Activated CD4-positive, alpha-beta T cell treated with anti-CD3 and anti-CD28 coated beads, Interleukin-2, Interleukin-4, amounts not matched to agents 100 ng/mL and 50 ng/mL, durations not matched to agents 16 hours and 8 hours (primary cell): ENCODE measurements at regions not wholly inside any gene's neighbourhood (a gene's known extent, or its start where the extent isn't known, plus 50 kb on each side); places are given as distances from the start of the nearest gene placed in this dataset.

ENCODE experiments used
- DNase-seq: peaks from one replicate; pipeline ENCODE4 v3.0.0-alpha.2; 2020; ENCODE audit warnings: low spot score

DNA sequence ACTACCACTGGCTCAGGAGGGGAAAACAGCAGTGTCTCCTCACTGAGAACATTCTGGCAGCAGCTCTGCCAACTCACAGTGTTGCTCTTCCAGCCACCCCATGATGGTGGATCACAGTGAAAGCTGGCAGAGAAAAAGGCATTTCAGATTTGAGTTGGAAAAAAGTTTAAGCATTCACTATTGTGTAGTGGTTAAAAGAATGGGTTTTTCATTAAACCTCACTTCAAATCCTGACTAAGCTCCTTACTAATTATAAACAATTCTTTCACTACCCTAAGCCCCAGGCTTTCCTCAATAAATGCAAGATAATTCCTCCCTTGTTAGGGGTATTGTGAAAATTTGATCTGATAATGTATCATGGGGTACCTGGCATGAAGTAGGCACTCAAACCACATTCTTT is 518.1 kb downstream of the SNAPC1 start:
- no peak for DNase-seq

- no peak for DNase-seq
Measured at GRCh38 chr14:62283837-62284236, 521.6 kb downstream of the SNAPC1 start.

- DNase-seq: no peak
Measured at GRCh38 chr14:62289471-62289870, 527.3 kb downstream of the SNAPC1 start.

GRCh38 chr14:62301080-62301479 is 538.9 kb downstream of the SNAPC1 start:
- DNase-seq: no peak

GRCh38 chr14:62301911-62302310 is 539.7 kb downstream of the SNAPC1 start:
- no peak for DNase-seq

DNA sequence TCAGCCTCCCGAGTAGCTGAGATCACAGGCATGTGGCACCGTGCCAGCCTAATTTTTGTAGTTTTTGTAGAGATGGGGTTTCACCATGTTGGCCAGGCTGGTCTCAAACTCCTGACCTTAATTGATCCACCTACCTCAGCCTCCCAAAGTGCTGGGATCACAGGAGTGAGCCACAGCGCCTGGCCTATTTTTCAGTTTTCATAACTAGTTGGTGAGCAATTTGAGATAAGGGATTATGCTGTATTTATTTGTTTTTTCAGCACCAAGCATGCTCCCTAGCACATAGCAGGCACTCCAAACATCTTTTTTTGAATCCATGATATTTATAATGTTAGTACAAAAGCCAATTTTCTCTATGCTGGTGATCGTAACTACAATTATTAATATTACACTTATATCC is 541.2 kb downstream of the SNAPC1 start:
- DNase-seq: no peak

- DNase-seq: no peak
Measured at GRCh38 chr14:62304257-62304656, 542.0 kb downstream of the SNAPC1 start.

- no peak for DNase-seq
Measured at GRCh38 chr14:62307844-62308243, 545.6 kb downstream of the SNAPC1 start.

GRCh38 chr14:62308316-62308715 is 546.1 kb downstream of the SNAPC1 start:
- DNase-seq: no peak

DNA sequence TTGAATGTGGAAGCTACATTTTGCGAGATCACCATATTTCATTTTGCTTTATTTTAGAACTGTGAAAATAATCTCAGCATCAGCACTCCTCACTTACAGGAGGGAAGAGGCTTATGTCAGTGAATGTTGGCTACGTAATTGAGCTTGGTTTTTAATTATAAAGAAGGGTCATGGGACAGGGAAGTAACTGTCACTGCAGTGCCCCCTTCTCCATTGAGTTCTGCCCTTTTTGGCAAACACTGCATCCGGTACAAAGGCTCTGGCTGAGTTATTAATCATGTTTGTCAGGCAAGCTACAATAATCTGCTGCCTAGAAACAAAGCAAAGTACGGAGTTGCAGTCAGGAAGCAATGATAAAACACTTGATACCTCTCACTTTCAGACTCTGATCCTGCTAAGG is 546.7 kb downstream of the SNAPC1 start:
- DNase-seq: no peak

DNA sequence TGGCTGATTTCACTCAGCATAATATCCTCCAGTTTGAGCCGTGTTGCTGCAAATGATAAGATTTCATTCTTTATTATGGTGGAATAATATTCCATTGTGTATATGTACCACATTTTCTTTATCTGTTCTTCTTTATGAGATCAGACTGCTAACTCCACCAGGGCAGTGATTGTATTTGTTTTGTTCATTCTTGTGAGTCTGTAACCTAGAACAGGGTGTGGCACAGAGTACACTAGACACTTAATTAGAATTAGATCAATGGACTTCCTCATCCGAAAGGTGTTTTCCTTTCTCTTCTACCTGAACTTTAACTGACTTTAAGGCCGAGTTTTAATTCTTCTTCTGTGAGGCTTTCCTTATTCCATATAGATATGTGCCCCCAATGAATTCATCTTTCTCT is 551.0 kb downstream of the SNAPC1 start:
- DNase-seq: no peak

GRCh38 chr14:62314221-62314620 is 552.0 kb downstream of the SNAPC1 start:
- no peak for DNase-seq

- DNase-seq: no peak
Measured at GRCh38 chr14:62314871-62315270, 552.7 kb downstream of the SNAPC1 start.

DNA sequence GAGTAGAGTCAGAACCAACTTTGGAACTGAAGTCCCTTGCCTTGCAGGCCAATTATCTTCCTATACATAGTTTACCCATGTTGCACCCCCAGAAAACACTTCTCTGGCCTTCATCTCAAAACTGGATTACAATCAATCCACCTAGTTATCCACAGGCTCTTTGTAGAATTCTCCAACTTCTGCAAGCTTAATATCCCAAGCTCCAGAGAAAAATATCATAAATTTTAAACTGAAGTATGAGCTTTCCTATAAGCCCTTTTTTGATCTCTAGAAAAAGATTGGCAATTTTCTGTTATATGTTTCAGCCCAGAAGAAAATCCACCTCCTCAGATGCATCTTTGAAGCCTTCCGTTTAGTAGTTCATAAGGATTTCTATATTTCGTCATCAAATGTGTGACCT is 553.4 kb downstream of the SNAPC1 start:
- DNase-seq: no peak

- no peak for DNase-seq
Measured at GRCh38 chr14:62322216-62322615, 560.0 kb downstream of the SNAPC1 start.

GRCh38 chr14:62329427-62329826 is 567.2 kb downstream of the SNAPC1 start:
- no peak for DNase-seq

GRCh38 chr14:62347562-62348011 is 585.4 kb downstream of the SNAPC1 start:
- no peak for DNase-seq

- DNase-seq: no peak
Measured at GRCh38 chr14:62357362-62357761, 595.1 kb downstream of the SNAPC1 start.

GRCh38 chr14:62364161-62364560 is 601.9 kb downstream of the SNAPC1 start:
- no peak for DNase-seq

- DNase-seq: no peak
Measured at GRCh38 chr14:62364800-62365280, 602.6 kb downstream of the SNAPC1 start.

- no peak for DNase-seq
Measured at GRCh38 chr14:62369919-62370560, 607.8 kb downstream of the SNAPC1 start.

DNA sequence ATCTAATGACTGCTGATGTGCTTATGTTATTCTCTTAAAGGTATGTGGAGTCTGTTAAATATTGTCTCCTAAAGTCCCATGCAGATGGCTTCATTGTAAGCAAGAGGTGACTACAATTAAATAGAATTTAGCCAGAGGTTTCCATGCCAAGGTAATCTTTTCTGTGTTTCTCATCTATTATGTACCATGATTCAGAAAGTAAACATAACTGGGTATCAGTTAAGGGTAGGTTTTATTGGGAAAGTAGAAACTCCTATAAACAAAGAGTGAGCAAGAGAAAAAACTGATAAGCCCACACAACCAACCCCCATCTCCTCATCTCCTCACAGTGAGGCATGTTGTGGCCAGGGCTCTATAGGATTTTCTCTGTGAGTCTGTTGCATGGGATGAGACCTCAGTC is 611.7 kb downstream of the SNAPC1 start:
- no peak for DNase-seq

GRCh38 chr14:62378057-62378456 is 615.8 kb downstream of the SNAPC1 start:
- no peak for DNase-seq

DNA sequence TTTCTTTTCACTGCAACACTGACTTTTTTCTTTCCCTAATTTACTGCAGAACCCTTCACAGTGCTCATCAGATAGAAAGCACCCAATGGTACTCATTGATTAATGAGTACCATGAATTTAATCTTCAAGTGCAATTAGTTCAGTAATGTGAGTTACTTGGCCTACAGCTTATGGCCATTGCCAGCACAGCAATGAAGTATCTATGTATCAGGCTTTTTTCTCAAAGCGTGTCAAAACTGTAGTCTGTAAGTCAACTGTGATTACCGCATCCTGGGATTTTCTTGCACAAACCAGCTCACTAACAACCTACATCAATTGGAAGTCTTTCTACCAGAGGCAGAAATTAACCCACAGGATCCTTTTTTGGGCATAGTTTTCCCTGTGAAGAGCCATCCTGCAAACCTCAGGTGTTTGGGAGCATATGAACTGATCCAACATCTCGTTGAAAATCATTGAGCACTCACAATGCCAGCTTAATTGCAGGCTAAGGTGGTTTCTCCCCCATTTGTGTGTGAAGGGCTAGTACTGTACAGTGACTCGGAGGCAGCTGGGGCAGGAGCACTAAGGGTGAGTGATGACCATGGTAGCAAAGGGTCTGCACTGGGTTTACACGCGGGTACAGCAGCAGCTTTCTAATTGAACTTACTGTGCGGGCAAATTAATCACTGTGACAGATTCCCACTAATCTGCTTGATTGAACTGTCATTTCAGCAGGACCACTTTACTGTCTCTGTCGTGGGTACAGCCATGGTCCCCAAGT is 619.3 kb downstream of the SNAPC1 start:
- DNase-seq: no peak
